Left lung (tissue), 4 donors: ENCODE measurements at regions not wholly inside any gene's neighbourhood (a gene's known extent, or its start where the extent isn't known, plus 50 kb on each side); places are given as distances from the start of the nearest gene placed in this dataset.
A peak's percentile ranks its signal among the peaks of the same experiment; 100 is the strongest.

Experiments
- ATAC-seq: fragments of 200-7000 bp; cut with Tn5 transposase; one replicate; pipeline ENCODE4 v1.9.1; 2020; ENCODE audit warnings: moderate library complexity
- DNase-seq, 4 donors: peaks; one replicate each; pipeline ENCODE4 v3.0.0-alpha.2; 2013 to 2020
- H3K27ac ChIP-seq, 2 donors: fragments of 200-600 bp; sonication (generic) in 1 of 2; one replicate each; pipeline versions ENCODE4 v1.5.0 to v1.8.0; 2020 to 2021
- H3K27me3 ChIP-seq, 2 donors: fragments of 200-600 bp; sonication (generic) in 1 of 2; one replicate each; pipeline versions ENCODE4 v1.5.0 to v1.8.0; 2020 to 2021
- H3K36me3 ChIP-seq, 2 donors: fragments of 200-600 bp; sonication (generic) in 1 of 2; one replicate each; pipeline versions ENCODE4 v1.5.0 to v1.8.0; 2020 to 2021
- H3K4me1 ChIP-seq, 2 donors: fragments of 200-600 bp; one replicate each; pipeline ENCODE4 v1.8.0; 2021
- H3K4me3 ChIP-seq, 2 donors: fragments of 200-600 bp; sonication (generic) in 1 of 2; one replicate each; pipeline versions ENCODE4 v1.5.0 to v1.8.0; 2020 to 2021; ENCODE audit warnings: mild to moderate bottlenecking in 1 of 2
- H3K9me3 ChIP-seq, 2 donors: fragments of 200-600 bp; sonication (generic) in 1 of 2; one replicate each; pipeline versions ENCODE4 v1.5.0 to v1.8.0; 2020 to 2021
- CTCF ChIP-seq, 2 donors: fragments of 200-600 bp; sonication (generic) in 1 of 2; IDR thresholded peaks; one replicate each; pipeline versions ENCODE4 v1.5.0 to v1.8.0; 2021; ENCODE audit warnings: antibody characterized with exemption in 2 of 2
- intact Hi-C, 2 donors: fragments of 100-400 bp; cut with DNase I; formaldehyde crosslinking; loops; one replicate each; pipeline versions ENCODE4 v1.11.2 to v1.14.2; 2022
- donor health status: DM: no; HTN: yes; CAD: no.
- donor health status: DM: no; HTN: no; CAD: no.

GRCh38 chr4:19905024-19905423 lies 346.7 kb upstream of the SLIT2 start:
- Histone ChIP-seq H3K4me1 (no peaks in the 10 kb centered on the region), H3K4me3 (no peak overlapping the region), H3K27me3 (no peaks in the 10 kb centered on the region), H3K27ac (no peak overlapping the region), H3K36me3 (no peaks in the 10 kb centered on the region), H3K9me3 (no peaks in the 10 kb centered on the region)
- TF ChIP-seq CTCF (IDR thresholded peaks at IDR 0.05): no peak
- no peak for DNase-seq
- ATAC-seq: no peak
- intact Hi-C loops: no loop called here

DNA sequence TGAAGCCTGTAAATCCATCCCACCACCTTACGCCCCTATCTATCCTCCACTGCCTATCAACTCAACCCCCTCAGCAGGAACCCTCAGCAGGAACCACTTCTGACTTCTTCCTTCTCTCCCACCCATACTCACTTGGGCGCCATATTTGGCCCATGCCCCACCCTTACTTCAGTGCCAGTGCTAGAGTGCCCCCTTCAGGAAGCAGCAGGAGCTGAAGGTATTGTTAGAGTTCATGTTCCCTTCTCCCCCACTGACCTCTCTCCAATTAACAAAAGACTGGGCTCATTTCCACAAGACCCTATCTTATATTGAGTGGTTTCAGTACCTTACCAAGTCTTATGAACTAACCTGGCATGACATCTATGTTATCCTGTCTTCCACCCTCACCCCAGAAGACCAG lies 363.1 kb upstream of the SLIT2 start:
- intact Hi-C loops: no loop called here
- Histone ChIP-seq H3K9me3 (peaks cover 0 to 5% of the 10 kb centered on the region in 2 donors), H3K27me3 (no peaks in the 10 kb centered on the region), H3K4me3 (no peak overlapping the region), H3K27ac (no peak overlapping the region), H3K4me1 (no peaks in the 10 kb centered on the region), H3K36me3 (no peaks in the 10 kb centered on the region)
- no peak for ATAC-seq
- no peak for DNase-seq
- no peak for TF ChIP-seq CTCF (IDR thresholded peaks at IDR 0.05)

DNA sequence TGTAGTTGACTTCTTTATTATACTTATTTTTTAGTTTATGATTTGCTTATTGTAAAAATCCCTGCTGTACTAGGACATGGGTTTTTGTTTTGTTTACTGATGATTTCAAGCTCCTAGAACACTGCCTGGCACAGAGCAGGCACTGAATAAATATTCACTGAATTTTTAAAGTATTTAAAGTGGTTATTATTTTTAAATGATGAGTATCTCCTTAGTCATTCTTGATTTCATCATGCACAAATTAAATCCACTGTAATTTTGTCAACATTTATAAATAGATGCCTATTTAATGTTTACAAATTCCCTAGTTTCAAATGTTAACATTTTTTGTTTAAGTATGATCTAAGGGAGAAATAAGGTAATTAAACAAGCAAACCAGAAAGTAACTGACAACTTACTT lies 367.9 kb upstream of the SLIT2 start:
- no peak for TF ChIP-seq CTCF (IDR thresholded peaks at IDR 0.05)
- peaks cover 0 to 3% of the 10 kb centered on the region in 2 donors for H3K9me3 ChIP-seq
- intact Hi-C loops: no loop called here
- no peaks in the 10 kb centered on the region for H3K36me3 ChIP-seq
- no peaks in the 10 kb centered on the region for H3K4me1 ChIP-seq
- no peak for ATAC-seq
- no peak for DNase-seq
- no peaks in the 10 kb centered on the region for H3K27me3 ChIP-seq
- no peak overlapping the region for H3K4me3 ChIP-seq
- H3K27ac ChIP-seq: no peak overlapping the region

DNA sequence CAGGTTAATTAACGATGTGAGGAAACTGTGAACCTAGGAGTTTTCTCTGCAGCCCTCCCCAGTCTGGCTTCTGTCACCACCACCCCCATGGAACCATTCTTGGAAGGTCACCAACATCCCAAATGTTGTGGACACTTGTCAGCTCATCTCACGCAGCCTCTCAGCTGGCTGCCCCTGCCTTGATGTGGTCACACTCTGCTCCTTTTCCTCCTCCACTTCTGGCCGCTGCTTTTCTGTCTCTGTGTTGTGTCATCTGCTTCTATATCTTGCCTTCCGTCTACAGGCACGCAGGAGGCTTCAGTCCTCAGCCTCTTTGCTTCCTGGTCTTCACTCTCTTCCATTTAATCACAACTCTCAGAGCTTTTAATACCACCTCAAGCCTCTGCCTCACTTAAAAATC lies 371.5 kb upstream of the SLIT2 start:
- no peak for TF ChIP-seq CTCF (IDR thresholded peaks at IDR 0.05)
- H3K4me1 ChIP-seq: no peaks in the 10 kb centered on the region
- H3K9me3 ChIP-seq: peaks cover 0 to 2% of the 10 kb centered on the region in 2 donors
- H3K27ac ChIP-seq: no peak overlapping the region
- no peaks in the 10 kb centered on the region for H3K36me3 ChIP-seq
- intact Hi-C loops: no loop called here
- no peaks in the 10 kb centered on the region for H3K27me3 ChIP-seq
- ATAC-seq: peak; percentile 31
- no peak overlapping the region for H3K4me3 ChIP-seq
- DNase-seq: peak in 2 of 4 donors; percentile 49 to 54

- DNase-seq (no peak), ATAC-seq (no peak)
- intact Hi-C loops: no loop called here
- no peaks in the 10 kb centered on the region for H3K27me3 ChIP-seq
- no peaks in the 10 kb centered on the region for H3K36me3 ChIP-seq
- peaks cover 0 to 2% of the 10 kb centered on the region in 2 donors for H3K9me3 ChIP-seq
- TF ChIP-seq CTCF (IDR thresholded peaks at IDR 0.05): no peak
- no peaks in the 10 kb centered on the region for H3K4me1 ChIP-seq
- no peak overlapping the region for H3K27ac ChIP-seq
- no peak overlapping the region for H3K4me3 ChIP-seq
Measured at GRCh38 chr4:19879330-19879729, 372.4 kb upstream of the SLIT2 start.
